Liver (tissue), 8 donors: ENCODE measurements at regions not wholly inside any gene's neighbourhood (a gene's known extent, or its start where the extent isn't known, plus 50 kb on each side); places are given as distances from the start of the nearest gene placed in this dataset.

ENCODE experiments used
- DNase-seq: peaks from one replicate; pipeline ENCODE4 v3.0.0-alpha.2; 2017; ENCODE audit warnings: low spot score
- H3K27ac ChIP-seq, 2 donors: one replicate each; pipeline ENCODE4 v1.7.0; 2013; ENCODE audit warnings: inconsistent platforms in 2 of 2, low read length in 2 of 2, control low read depth in 1 of 2, low read depth in 1 of 2, mild to moderate bottlenecking in 1 of 2
- H3K27me3 ChIP-seq, 4 donors: one replicate each; pipeline versions ENCODE4 v1.6.1 to v1.7.0; 2013; ENCODE audit warnings: low read length in 3 of 4, inconsistent platforms in 1 of 4, mild to moderate bottlenecking in 1 of 4, moderate library complexity in 1 of 4; ENCODE audit not compliant: control insufficient read depth in 4 of 4, insufficient read depth in 4 of 4
- H3K36me3 ChIP-seq, 4 donors: one replicate each; pipeline versions ENCODE4 v1.6.1 to v1.7.0; 2013; ENCODE audit warnings: low read length in 3 of 4, mild to moderate bottlenecking in 3 of 4, low read depth in 1 of 4, moderate library complexity in 1 of 4; ENCODE audit not compliant: control insufficient read depth in 4 of 4, insufficient read depth in 3 of 4
- H3K4me1 ChIP-seq, 4 donors: one replicate each; pipeline versions ENCODE4 v1.6.1 to v1.7.0; 2013; ENCODE audit warnings: low read length in 3 of 4, mild to moderate bottlenecking in 3 of 4, moderate library complexity in 1 of 4; ENCODE audit not compliant: control insufficient read depth in 4 of 4, insufficient read depth in 4 of 4
- H3K4me3 ChIP-seq, 3 donors: one replicate each; pipeline versions ENCODE4 v1.6.1 to v1.7.0; 2013; ENCODE audit warnings: low read length in 3 of 3, control low read depth in 1 of 3, low read depth in 1 of 3, mild to moderate bottlenecking in 1 of 3
- H3K9ac ChIP-seq, 2 donors: one replicate each; pipeline ENCODE4 v1.7.0; 2013; ENCODE audit warnings: low read length in 2 of 2, mild to moderate bottlenecking in 2 of 2, moderate library complexity in 2 of 2, control low read depth in 1 of 2, low read depth in 1 of 2
- H3K9me3 ChIP-seq, 4 donors: one replicate each; pipeline versions ENCODE4 v1.6.1 to v1.7.0; 2013; ENCODE audit warnings: low read length in 3 of 4; ENCODE audit not compliant: control insufficient read depth in 4 of 4
- EGR1 ChIP-seq, 2 donors: IDR thresholded peaks; 2 replicates each; pipeline ENCODE4 v1.6.1; 2016 to 2018; ENCODE audit warnings: antibody characterized with exemption in 2 of 2, low read depth in 2 of 2
- FOXA1 ChIP-seq: IDR thresholded peaks from 2 replicates; pipeline ENCODE4 v1.6.1; 2016; ENCODE audit warnings: antibody characterized with exemption
- FOXA2 ChIP-seq: IDR thresholded peaks from 2 replicates; pipeline ENCODE4 v1.6.1; 2016; ENCODE audit warnings: antibody characterized with exemption
- HNF4G ChIP-seq: IDR thresholded peaks from 2 replicates; pipeline ENCODE4 v1.6.1; 2016; ENCODE audit warnings: antibody characterized with exemption
- JUND ChIP-seq, 2 donors: IDR thresholded peaks; 2 replicates each; pipeline ENCODE4 v1.6.1; 2016; ENCODE audit warnings: antibody characterized with exemption in 2 of 2
- NR2F2 ChIP-seq: IDR thresholded peaks from 2 replicates; pipeline ENCODE4 v1.6.1; 2016; ENCODE audit warnings: antibody characterized with exemption
- RAD21 ChIP-seq, 2 donors: IDR thresholded peaks; 2 replicates each; pipeline ENCODE4 v1.6.1; 2016; ENCODE audit warnings: antibody characterized with exemption in 2 of 2, mild to moderate bottlenecking in 2 of 2
- REST ChIP-seq: IDR thresholded peaks from 2 replicates; pipeline ENCODE4 v1.6.1; 2016; ENCODE audit warnings: antibody characterized with exemption, mild to moderate bottlenecking
- SP1 ChIP-seq: IDR thresholded peaks from 2 replicates; pipeline ENCODE4 v1.6.1; 2018; ENCODE audit warnings: antibody characterized with exemption, mild to moderate bottlenecking
- TAF1 ChIP-seq: conservative IDR thresholded peaks from 2 replicates; pipeline ENCODE4 v1.6.1; 2016; ENCODE audit warnings: antibody characterized with exemption, mild to moderate bottlenecking
- ZBTB33 ChIP-seq: IDR thresholded peaks from 2 replicates; pipeline ENCODE4 v1.6.1; 2016; ENCODE audit warnings: antibody characterized with exemption
- WGBS: extraction: QIAGEN DNeasy Blood & Tissue Kit; methylation state at CpG from one replicate; pipeline ENCODE4 v1.1.7; 2013; 5-methylcytosine and 5-hydroxymethylcytosine counted together
- TF ChIP-seq, protein P1 (sequence below): IDR thresholded peaks from 2 replicates; pipeline ENCODE4 v1.6.1; 2016; ENCODE audit warnings: antibody characterized with exemption
- TF ChIP-seq, protein P2 (sequence below): IDR thresholded peaks from 2 replicates; pipeline ENCODE4 v1.6.1; 2016; ENCODE audit warnings: antibody characterized with exemption
- TF ChIP-seq, protein P3 (sequence below): fragments of 150-350 bp; IDR thresholded peaks from 2 replicates; pipeline ENCODE4 v1.5.1; 2017; ENCODE audit warnings: improper control_type of control experiment, low read depth, low read length; ENCODE audit not compliant: missing input control
- donor health status: healthy.
- donor health status: healthy.
- donor health status: healthy.
- donor health status: healthy.
- donor health status: healthy.

DNA sequence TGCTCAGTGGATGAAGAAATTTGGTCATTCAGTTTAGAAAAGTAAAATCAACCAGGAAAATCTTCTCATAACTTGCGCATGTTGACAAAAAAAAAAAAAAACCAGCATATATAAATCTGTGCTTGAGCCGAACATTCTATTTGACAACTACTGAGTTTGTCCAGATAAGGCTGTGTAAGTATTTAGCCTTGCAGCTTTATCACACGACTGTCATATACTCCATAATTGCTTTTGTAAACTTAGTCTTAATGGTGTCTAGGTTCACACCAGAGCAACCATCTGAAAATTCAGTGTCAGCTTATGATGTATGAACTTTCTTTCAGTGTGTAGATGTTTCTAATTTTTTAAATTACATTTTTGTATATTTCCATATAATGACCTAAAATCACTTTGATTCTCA is 1173.8 kb upstream of the TMPRSS15 start:
- no peaks in the 10 kb centered on the region for H3K4me1 ChIP-seq
- H3K9ac ChIP-seq = no peak overlapping the region
- 54% methylated on average over 3 of the region's 3 CpGs for WGBS
- no peaks in the 10 kb centered on the region for H3K36me3 ChIP-seq
- TF ChIP-seq, protein P1, sequence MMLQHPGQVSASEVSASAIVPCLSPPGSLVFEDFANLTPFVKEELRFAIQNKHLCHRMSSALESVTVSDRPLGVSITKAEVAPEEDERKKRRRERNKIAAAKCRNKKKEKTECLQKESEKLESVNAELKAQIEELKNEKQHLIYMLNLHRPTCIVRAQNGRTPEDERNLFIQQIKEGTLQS = no peak
- TF ChIP-seq TAF1 = no peak
- TF ChIP-seq SP1 = no peak
- TF ChIP-seq JUND (IDR thresholded peaks at IDR 0.05) = no peak
- TF ChIP-seq, protein P2, sequence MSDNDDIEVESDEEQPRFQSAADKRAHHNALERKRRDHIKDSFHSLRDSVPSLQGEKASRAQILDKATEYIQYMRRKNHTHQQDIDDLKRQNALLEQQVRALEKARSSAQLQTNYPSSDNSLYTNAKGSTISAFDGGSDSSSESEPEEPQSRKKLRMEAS = no peak
- TF ChIP-seq RAD21 (IDR thresholded peaks at IDR 0.05) = no peak
- no peak for TF ChIP-seq REST
- TF ChIP-seq EGR1 (IDR thresholded peaks at IDR 0.05; ENCODE audit: low read depth in 2 of 2) = no peak
- TF ChIP-seq, protein P3, sequence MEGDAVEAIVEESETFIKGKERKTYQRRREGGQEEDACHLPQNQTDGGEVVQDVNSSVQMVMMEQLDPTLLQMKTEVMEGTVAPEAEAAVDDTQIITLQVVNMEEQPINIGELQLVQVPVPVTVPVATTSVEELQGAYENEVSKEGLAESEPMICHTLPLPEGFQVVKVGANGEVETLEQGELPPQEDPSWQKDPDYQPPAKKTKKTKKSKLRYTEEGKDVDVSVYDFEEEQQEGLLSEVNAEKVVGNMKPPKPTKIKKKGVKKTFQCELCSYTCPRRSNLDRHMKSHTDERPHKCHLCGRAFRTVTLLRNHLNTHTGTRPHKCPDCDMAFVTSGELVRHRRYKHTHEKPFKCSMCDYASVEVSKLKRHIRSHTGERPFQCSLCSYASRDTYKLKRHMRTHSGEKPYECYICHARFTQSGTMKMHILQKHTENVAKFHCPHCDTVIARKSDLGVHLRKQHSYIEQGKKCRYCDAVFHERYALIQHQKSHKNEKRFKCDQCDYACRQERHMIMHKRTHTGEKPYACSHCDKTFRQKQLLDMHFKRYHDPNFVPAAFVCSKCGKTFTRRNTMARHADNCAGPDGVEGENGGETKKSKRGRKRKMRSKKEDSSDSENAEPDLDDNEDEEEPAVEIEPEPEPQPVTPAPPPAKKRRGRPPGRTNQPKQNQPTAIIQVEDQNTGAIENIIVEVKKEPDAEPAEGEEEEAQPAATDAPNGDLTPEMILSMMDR = no peak
- no peak for TF ChIP-seq FOXA1
- no peaks in the 10 kb centered on the region for H3K27me3 ChIP-seq
- no peak overlapping the region for H3K27ac ChIP-seq
- DNase-seq = no peak
- H3K4me3 ChIP-seq = no peak overlapping the region
- H3K9me3 ChIP-seq = no peaks in the 10 kb centered on the region

DNA sequence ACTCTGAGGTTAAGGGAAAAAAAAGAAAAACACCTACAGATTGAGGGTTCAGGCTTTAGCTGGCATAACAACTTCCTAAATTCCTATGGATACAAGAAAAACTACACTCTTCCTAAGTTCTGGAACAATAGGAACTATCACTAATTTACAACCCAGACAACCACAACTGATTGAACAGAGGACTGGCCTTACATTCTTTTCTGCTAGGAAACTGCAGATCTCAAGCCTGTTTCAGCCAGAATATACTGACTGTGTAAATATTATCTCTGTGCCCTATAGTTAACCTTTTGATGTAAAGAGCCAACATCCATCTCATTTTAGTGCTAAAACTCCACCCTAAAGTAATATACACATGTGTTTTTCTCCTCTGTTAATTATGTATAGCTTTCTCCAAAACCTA is 1186.5 kb upstream of the TMPRSS15 start:
- TF ChIP-seq ZBTB33 (no peak), FOXA2 (no peak), HNF4G (no peak), JUND (IDR thresholded peaks at IDR 0.05) (no peak), NR2F2 (no peak), REST (no peak), TAF1 (no peak), EGR1 (IDR thresholded peaks at IDR 0.05; ENCODE audit: low read depth in 2 of 2) (no peak), FOXA1 (no peak)
- TF ChIP-seq, protein P1 = no peak
- H3K27me3 ChIP-seq = peaks cover 0 to 2% (median 0%) of the 10 kb centered on the region in 4 donors
- H3K9me3 ChIP-seq = no peaks in the 10 kb centered on the region
- no peak overlapping the region for H3K9ac ChIP-seq
- no peaks in the 10 kb centered on the region for H3K4me1 ChIP-seq
- H3K4me3 ChIP-seq = no peak overlapping the region
- H3K27ac ChIP-seq = no peak overlapping the region
- no peaks in the 10 kb centered on the region for H3K36me3 ChIP-seq
- DNase-seq = no peak
